Stimulated activated CD8-positive, alpha-beta memory T cell treated with anti-CD3 and anti-CD28 coated beads, Interleukin-4, amount 100 ng/mL, for 4 hours (primary cell): ENCODE measurements at regions not wholly inside any gene's neighbourhood (a gene's known extent, or its start where the extent isn't known, plus 50 kb on each side); places are given as distances from the start of the nearest gene placed in this dataset.

Source experiments
- DNase-seq, 2 donors: peaks; one replicate each; pipeline ENCODE4 v3.0.0-alpha.2; 2020; ENCODE audit warnings: low read depth in 2 of 2, low spot score in 1 of 2

GRCh38 chr5:149441986-149442385 lies 62.9 kb upstream of the IL17B start:
- no peak for DNase-seq

- no peak for DNase-seq
Observed at GRCh38 chr5:149441194-149441753, 62.2 kb upstream of the IL17B start.

GRCh38 chr5:149439899-149440542 lies 60.9 kb upstream of the IL17B start:
- DNase-seq = no peak

GRCh38 chr5:149438711-149439132 lies 59.6 kb upstream of the IL17B start:
- DNase-seq = no peak

- no peak for DNase-seq
Observed at GRCh38 chr5:149438281-149438680, 59.2 kb upstream of the IL17B start.

- DNase-seq = no peak
Observed at GRCh38 chr5:149437391-149438040, 58.4 kb upstream of the IL17B start.

- no peak for DNase-seq
Observed at GRCh38 chr5:149435660-149436059, 56.6 kb upstream of the IL17B start.

- DNase-seq = no peak
Observed at GRCh38 chr5:149435015-149435376, 55.9 kb upstream of the IL17B start.

GRCh38 chr5:149434162-149435014 lies 55.3 kb upstream of the IL17B start:
- peak; percentile 11 for DNase-seq

- DNase-seq = no peak
Observed at GRCh38 chr5:149433524-149434131, 54.5 kb upstream of the IL17B start.

GRCh38 chr5:149432911-149433401 lies 53.9 kb upstream of the IL17B start:
- no peak for DNase-seq

- DNase-seq = no peak
Observed at GRCh38 chr5:149432376-149432775, 53.3 kb upstream of the IL17B start.

- DNase-seq = no peak
Observed at GRCh38 chr5:149429839-149430721, 51.0 kb upstream of the IL17B start.
